ENCODE measurements at regions not wholly inside any gene's neighbourhood (a gene's known extent, or its start where the extent isn't known, plus 50 kb on each side); places are given as distances from the start of the nearest gene placed in this dataset.

DNA sequence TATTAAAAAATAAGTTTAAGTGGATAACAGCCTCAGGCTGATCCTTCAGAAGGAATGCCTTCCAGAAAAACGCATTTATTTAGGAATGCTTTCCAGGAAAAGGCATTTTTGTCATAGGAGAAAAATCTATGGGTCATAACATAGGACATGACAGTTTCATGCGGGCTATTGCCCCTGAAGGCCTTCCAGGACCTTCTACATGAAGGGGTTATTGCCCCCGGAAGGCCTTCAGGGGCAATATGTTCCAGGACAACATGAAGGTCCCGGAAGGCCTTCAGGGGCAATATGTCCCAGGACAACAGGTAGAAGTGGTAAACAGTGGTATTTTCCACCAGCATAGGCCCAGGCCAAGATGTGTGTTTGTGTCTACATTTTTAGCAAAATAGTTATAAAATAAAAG, 191.3 kb upstream of the RASA1 start:
- no peak for TF ChIP-seq POLR2AphosphoS5 (IDR thresholded peaks at IDR 0.05; ENCODE audit: insufficient read depth, low read depth, low read length)
- TF ChIP-seq, protein P1, sequence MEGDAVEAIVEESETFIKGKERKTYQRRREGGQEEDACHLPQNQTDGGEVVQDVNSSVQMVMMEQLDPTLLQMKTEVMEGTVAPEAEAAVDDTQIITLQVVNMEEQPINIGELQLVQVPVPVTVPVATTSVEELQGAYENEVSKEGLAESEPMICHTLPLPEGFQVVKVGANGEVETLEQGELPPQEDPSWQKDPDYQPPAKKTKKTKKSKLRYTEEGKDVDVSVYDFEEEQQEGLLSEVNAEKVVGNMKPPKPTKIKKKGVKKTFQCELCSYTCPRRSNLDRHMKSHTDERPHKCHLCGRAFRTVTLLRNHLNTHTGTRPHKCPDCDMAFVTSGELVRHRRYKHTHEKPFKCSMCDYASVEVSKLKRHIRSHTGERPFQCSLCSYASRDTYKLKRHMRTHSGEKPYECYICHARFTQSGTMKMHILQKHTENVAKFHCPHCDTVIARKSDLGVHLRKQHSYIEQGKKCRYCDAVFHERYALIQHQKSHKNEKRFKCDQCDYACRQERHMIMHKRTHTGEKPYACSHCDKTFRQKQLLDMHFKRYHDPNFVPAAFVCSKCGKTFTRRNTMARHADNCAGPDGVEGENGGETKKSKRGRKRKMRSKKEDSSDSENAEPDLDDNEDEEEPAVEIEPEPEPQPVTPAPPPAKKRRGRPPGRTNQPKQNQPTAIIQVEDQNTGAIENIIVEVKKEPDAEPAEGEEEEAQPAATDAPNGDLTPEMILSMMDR (IDR thresholded peaks at IDR 0.05; ENCODE audit: extremely low read depth in 1 of 2, insufficient read depth in 1 of 2, low read depth in 1 of 2, low read length in 2 of 2): no peak
- no peak for TF ChIP-seq POLR2A (IDR thresholded peaks at IDR 0.05; ENCODE audit: low read depth, low read length)
- TF ChIP-seq MYC (IDR thresholded peaks at IDR 0.05; ENCODE audit: low read depth, low read length): no peak
- no peak for TF ChIP-seq JUN (IDR thresholded peaks at IDR 0.05; ENCODE audit: borderline replicate concordance, insufficient read depth, insufficient read length, low read depth)
- TF ChIP-seq, protein P2, sequence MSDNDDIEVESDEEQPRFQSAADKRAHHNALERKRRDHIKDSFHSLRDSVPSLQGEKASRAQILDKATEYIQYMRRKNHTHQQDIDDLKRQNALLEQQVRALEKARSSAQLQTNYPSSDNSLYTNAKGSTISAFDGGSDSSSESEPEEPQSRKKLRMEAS (IDR thresholded peaks at IDR 0.05; ENCODE audit: insufficient read depth, insufficient read length): no peak
